ENCODE measurements at regions not wholly inside any gene's neighbourhood (a gene's known extent, or its start where the extent isn't known, plus 50 kb on each side); places are given as distances from the start of the nearest gene placed in this dataset.

DNA sequence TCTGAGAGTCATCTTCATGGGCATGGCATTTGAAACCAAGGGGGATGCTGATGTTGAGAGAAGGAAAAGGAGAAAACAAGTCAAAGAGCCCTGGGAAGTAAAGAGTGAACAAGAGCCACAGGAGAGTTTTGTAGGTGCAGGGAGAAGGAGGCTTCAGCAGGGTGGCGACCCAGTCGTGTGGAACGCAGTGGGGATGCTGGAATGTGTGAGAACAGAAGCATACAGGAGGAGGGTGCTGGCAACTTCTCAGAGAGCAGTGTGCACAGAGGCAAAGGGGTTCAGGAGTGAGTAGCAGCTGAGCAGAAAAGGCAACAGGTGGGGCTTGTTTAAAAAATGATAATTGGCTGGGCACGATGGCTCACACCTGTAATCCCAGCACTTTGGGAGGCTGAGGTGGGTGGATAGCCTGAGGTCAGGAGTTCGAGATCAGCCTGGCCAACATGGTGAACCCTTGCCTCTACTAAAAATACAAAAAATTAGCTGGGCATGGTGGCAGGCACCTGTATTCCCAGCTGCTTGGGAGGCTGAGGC is 75.8 kb upstream of the PLET1 start:
- H3K27ac Mint-ChIP-seq, result no peak overlapping the region
- H3K27me3 Mint-ChIP-seq (ENCODE audit: insufficient read depth), result peaks cover 16% of the 10 kb centered on the region
- 0 out of 2 replicates have a peak, but pooled peaks cover 4% of the 10 kb centered on the region for H3K4me1 Mint-ChIP-seq (ENCODE audit: low read depth)
- H3K4me3 Mint-ChIP-seq, result no peak overlapping the region
- TF ChIP-seq, protein P1, sequence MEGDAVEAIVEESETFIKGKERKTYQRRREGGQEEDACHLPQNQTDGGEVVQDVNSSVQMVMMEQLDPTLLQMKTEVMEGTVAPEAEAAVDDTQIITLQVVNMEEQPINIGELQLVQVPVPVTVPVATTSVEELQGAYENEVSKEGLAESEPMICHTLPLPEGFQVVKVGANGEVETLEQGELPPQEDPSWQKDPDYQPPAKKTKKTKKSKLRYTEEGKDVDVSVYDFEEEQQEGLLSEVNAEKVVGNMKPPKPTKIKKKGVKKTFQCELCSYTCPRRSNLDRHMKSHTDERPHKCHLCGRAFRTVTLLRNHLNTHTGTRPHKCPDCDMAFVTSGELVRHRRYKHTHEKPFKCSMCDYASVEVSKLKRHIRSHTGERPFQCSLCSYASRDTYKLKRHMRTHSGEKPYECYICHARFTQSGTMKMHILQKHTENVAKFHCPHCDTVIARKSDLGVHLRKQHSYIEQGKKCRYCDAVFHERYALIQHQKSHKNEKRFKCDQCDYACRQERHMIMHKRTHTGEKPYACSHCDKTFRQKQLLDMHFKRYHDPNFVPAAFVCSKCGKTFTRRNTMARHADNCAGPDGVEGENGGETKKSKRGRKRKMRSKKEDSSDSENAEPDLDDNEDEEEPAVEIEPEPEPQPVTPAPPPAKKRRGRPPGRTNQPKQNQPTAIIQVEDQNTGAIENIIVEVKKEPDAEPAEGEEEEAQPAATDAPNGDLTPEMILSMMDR (IDR thresholded peaks at IDR 0.05), result no peak
- no peaks in the 10 kb centered on the region for H3K9me3 Mint-ChIP-seq
- no peaks in the 10 kb centered on the region for H3K36me3 Mint-ChIP-seq (ENCODE audit: low read depth)
- no peak for DNase-seq

DNA sequence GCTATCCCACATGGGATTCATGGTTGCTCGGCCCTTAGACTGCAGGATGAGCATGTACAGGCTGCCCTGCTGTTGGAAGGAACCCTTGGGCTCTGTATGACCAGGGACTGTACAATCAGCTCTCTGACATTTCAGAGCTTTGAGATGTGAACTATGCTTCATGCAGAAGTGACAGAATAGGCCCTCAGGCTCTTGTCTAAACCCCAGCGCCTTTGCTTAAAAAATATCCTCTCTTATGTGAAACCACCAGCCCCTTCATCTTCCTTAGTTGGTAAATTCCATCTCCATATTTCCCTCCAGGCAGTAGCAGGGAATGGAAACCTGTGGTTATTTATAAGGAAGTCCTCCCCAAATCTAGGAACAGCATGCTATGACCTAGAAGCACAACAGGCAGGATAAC is 78.9 kb upstream of the PLET1 start:
- TF ChIP-seq, protein P1 (IDR thresholded peaks at IDR 0.05), result no peak
- DNase-seq, result no peak
- H3K9me3 Mint-ChIP-seq, result no peaks in the 10 kb centered on the region
- H3K27ac Mint-ChIP-seq, result no peak overlapping the region
- H3K27me3 Mint-ChIP-seq (ENCODE audit: insufficient read depth), result peaks cover 16% of the 10 kb centered on the region
- H3K4me1 Mint-ChIP-seq (ENCODE audit: low read depth), result no peaks in the 10 kb centered on the region; the same call in 1 of the 2 replicates
- no peaks in the 10 kb centered on the region for H3K36me3 Mint-ChIP-seq (ENCODE audit: low read depth)
- H3K4me3 Mint-ChIP-seq, result no peak overlapping the region

DNA sequence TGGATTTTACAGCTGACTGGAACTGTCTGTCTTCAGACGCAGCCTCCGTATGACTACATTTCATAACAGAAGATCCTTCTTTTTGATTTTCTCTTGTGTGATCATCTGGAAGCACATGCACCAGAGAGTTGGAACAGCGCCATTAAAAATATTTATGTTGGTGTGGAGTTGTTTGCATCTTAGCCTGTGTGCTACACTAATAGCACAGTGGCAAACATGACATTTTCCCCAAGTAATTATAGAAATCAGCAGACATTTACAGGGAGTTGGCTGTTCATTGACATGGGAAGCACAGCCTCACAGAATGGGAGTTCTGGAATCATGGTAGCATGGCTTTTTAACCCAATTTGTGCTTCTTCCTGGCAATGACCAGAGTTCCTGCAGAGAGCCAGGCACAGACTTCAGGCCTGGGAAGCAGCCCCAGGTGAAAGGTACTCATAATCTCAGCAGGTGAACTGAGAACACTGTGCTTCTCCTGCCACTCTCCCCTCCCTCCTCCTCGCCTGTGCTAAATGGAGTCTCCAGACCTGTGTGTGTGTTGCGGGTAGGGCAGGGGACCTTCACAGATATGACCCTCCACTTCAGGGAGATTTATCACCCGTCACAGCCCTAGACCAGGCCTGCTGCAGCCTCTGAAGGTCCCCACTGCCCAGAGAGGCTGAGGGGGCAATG is 82.8 kb upstream of the PLET1 start:
- Mint-ChIP-seq H3K36me3 (ENCODE audit: low read depth) (no peaks in the 10 kb centered on the region), H3K4me3 (no peak overlapping the region), H3K9me3 (no peaks in the 10 kb centered on the region), H3K27ac (no peak overlapping the region), H3K4me1 (ENCODE audit: low read depth) (no peaks in the 10 kb centered on the region; the same call in 1 of the 2 replicates), H3K27me3 (ENCODE audit: insufficient read depth) (peaks cover 5% of the 10 kb centered on the region; the same call in 1 of the 2 replicates)
- TF ChIP-seq, protein P1 (IDR thresholded peaks at IDR 0.05), result no peak
- DNase-seq, result no peak

DNA sequence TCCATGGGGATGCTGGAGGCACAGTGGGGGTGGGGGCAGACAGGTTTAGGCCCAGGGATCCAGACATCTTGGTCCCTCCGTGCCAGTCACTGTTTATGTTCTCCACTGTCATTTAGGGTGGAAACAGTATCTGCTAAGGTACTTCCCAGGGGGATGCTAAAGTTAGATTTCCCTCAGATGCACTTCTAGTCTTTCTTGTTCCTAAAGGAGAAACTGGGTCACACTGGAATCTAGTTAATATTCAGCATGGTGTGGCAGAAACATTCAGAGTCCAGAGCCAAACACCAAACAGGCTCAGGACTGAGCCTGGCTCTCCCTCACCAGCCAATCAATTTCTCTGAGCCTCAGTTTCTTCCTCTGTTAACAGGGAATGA is 83.4 kb upstream of the PLET1 start:
- no peak for DNase-seq
- Mint-ChIP-seq H3K27ac (no peak overlapping the region), H3K4me1 (ENCODE audit: low read depth) (no peaks in the 10 kb centered on the region; the same call in 1 of the 2 replicates), H3K27me3 (ENCODE audit: insufficient read depth) (peaks cover 8% of the 10 kb centered on the region), H3K4me3 (no peak overlapping the region), H3K9me3 (no peaks in the 10 kb centered on the region), H3K36me3 (ENCODE audit: low read depth) (no peaks in the 10 kb centered on the region)
- TF ChIP-seq, protein P1 (IDR thresholded peaks at IDR 0.05), result no peak

DNA sequence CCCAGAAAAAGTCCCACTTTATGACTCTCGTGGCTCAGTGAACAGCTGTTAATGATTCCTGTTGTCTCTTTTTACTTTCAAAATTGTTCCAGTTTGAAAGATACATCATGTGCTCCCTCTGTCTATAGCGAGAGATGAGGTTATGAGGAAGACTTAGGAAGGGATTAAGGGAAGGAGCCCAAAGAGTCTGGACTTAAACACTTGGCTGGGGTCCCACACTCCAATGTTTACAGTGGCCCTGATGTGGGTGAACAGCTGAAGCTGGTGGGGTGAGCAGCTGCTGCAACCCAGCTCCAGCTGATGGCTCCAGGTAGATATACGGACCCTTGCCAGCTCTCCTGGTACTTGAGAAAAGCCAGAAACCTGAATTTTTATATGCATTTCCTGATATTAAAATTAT is 84.5 kb upstream of the PLET1 start:
- H3K27ac Mint-ChIP-seq, result no peak overlapping the region
- no peaks in the 10 kb centered on the region for H3K9me3 Mint-ChIP-seq
- H3K36me3 Mint-ChIP-seq (ENCODE audit: low read depth), result no peaks in the 10 kb centered on the region
- peaks cover 10% of the 10 kb centered on the region for H3K27me3 Mint-ChIP-seq (ENCODE audit: insufficient read depth)
- H3K4me1 Mint-ChIP-seq (ENCODE audit: low read depth), result no peaks in the 10 kb centered on the region; the same call in 1 of the 2 replicates
- TF ChIP-seq, protein P1 (IDR thresholded peaks at IDR 0.05), result no peak
- no peak for DNase-seq
- H3K4me3 Mint-ChIP-seq, result no peak overlapping the region

All from HFFc6 (cell line).